Activated CD4-positive, alpha-beta T cell treated with anti-CD3 and anti-CD28 coated beads for 1 hour (primary cell): ENCODE measurements at regions not wholly inside any gene's neighbourhood (a gene's known extent, or its start where the extent isn't known, plus 50 kb on each side); places are given as distances from the start of the nearest gene placed in this dataset.
"Not testable (repeated sequence)": the region's sequence is repeated elsewhere in the genome, so short reads cannot be mapped to it uniquely, and the experiment has no call there.

Experiments
- DNase-seq: peaks from one replicate; pipeline ENCODE4 v3.0.0-alpha.2; 2020

DNA sequence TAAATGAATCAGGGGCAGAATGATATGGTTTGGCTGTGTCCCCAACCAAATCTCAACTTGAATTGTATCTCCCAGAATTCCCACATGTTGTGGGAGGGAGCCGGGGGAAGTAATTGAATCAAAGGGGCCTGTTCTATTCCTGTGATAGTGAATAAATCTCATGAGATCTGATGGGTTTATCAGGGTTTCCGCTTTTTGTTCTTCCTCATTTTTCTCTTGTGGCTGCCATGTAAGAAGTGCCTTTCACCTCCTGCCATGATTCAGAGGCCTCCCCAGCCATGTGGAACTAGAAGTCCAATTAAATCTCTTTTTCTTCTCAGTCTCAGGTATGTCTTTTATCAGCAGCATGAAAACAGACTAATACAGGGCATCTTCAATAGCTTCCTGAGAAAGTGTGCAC is 107.0 kb downstream of the OTUD1 start:
- DNase-seq: not testable (repeated sequence)

DNA sequence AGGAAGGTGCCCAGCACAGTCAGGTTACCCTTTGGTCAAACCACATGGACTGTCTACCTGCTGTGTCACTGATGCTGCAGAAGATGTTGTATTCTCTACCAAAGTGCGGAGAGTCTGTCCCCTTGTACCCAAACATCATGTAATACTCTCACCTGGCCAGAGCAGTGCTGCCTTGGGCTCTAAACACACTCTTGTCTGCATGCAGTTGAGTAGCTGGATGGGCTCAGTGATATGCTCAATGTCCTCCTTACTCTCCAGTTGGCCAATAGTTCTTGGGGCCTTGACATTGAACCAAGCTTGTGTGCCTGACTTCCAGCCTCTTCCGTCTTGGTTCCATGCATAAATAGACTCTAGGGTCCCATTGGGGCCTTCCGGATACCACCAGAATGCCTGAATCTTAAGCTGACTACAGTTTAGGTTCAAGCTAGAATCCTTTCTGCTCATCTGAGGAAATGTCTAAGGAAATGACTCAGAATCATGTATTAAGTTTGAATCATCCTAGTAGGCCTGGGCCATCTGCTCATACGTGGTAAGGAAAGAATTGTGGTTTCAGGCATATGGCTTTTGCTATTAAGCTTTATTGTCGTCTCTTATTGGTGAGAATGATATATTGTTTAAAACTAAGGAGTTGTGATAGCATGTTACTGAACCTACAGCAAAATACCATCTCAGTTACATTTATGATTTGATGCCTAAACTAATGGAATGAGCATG is 118.0 kb downstream of the OTUD1 start:
- DNase-seq: no peak

DNA sequence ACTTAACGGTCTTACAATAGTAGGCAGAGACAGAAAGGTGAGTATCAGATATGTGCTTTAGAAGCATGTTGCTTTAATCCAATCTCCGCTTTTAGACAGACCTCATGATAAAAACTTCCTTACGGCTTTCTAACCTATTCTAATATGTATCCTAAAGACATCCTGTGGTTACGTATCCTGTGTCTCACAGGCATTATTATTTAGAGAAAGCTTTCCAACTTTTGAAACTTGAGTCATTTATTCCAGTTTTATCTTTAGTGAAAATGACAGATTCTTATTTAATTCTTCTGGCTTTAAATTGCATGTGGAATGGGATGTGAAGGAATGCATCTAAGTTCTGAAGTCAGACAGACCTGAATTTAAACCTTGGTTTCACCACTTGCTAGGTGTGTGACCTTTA is 118.9 kb downstream of the OTUD1 start:
- no peak for DNase-seq

DNA sequence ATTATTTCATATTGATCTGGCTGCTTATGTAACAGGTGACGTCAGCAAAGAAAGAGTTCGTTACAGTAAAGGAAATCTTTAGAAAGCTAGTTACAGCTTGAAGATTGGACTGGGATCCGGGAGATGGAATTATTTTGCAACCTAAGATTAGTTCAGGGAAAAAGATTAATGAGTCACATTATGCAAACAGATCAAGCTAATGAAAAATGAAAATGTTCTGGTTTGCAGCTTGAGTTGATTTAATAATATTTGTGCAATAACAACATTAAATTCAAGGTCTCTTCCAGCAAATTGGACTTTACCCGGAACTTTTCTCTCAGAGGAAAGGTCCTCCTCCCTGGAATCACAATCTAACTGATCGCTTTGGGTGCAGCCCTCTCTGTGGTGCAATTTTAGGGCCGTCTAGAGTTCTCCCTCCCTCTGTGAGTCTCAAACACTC is 119.5 kb downstream of the OTUD1 start:
- no peak for DNase-seq

DNA sequence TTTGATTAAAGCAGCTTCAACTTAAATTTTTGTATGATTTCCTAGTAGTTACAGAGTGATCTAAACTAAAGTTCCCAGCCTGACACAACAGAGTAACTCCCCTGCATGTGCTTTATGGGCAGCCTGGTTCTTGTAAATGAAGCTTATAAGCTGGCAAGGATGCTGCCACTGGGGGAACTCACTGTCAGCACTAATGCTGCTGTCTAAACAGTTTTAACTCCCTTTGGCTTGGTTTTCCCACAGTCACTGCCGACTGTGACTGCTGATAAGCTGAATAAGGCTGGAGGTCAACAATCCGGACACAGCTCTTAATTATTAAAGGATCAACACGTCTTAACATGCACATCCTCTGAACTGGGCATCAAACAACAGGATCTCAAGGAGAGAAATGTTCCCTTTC is 130.1 kb downstream of the OTUD1 start:
- no peak for DNase-seq

DNA sequence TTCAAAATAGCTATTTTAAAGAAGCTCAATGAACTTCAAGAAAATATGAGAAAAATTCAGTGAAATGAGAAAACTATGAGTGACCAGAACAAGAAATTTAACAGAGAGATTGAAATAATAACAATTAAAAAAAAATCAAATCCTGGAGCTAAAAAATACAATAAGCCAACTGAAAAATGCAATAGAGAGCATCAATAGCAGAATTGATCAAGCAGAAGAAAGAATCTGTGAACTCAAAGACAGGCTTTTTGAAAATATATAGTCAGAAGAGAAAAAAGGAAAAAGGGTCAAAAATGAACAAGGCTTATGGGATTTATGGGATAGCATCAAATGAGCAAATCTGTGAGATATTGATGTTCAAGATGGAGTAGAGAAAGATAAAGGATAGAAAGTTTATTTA is 133.0 kb downstream of the OTUD1 start:
- no peak for DNase-seq

DNA sequence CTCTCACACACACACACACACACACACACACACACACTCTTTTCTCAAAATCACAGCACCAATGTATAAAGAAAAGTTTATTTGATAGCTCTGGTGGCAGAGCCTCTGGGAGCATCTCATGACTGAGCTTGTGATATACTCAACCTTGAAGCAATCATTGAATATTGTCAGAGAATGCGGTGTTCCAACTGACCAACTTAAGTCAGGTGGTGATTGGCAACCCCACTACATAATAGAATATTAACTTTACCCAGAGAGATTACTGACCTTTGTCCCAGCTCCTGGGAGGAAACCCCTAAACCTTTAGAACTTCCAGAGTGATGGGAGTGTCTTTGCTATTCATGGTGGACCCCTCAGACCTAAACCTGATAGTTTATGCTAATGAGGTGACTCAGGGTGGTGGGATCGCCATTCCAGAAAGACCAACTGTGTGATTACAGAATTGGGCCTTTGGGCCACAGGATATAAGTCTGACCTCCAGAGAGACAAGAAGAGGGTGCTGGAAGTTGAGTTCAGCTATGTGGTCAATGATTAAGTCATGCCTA is 143.1 kb downstream of the OTUD1 start:
- no peak for DNase-seq

DNA sequence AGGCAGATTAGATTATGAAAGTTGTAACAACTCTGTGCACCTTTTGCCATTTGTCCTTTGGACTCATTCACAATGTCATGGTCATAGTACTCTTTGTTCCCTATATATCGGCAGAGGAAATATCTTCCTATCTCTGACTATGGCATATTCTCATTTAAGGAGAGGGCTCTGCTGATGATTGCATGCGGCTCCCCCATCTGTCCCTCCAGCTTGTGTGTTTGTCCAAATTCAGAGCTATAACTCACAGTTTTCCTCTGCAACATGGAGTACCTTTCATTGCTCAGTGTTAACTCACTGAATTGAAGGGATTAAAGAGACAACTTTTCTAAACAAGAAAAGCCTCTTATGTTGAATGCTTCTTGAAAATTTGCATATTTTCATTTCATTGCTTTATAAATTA is 145.5 kb downstream of the OTUD1 start:
- no peak for DNase-seq

DNA sequence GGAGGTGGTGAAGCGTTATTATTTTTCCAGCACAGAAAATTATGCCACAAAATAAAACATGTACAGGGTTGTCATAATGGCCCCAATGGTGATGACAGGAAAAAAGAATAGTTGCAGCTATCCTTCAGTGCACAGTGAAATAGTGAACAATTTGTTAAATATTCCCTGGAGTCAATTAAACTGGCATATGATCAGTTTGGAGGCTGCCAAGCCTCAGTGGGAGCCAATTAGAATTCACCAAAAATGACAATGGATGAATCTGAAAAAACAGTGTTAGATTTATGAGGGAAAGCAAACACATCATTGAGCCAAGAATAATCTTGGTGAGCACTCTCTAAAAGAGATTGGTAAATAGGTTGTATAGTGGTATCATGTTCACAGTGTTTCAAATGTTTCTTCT is 146.3 kb downstream of the OTUD1 start:
- DNase-seq: no peak

DNA sequence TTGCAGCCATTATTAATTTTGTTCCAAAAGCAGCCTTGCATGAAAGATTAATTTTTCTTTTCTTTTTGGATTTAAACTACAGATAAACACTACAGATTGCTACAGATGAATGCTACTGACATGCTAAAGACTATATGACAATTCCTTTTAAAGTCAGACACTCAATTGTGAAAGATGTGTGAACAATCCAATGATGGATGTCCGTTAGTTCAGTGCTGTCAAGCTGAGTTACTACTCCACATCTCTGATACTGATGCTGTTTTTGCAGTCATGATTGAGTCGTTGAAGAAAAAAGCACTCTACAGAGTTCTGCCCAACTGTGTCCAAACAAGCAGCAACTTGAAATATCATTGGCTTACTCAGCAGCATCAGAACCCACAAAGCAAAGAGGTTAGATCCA is 146.8 kb downstream of the OTUD1 start:
- DNase-seq: no peak

DNA sequence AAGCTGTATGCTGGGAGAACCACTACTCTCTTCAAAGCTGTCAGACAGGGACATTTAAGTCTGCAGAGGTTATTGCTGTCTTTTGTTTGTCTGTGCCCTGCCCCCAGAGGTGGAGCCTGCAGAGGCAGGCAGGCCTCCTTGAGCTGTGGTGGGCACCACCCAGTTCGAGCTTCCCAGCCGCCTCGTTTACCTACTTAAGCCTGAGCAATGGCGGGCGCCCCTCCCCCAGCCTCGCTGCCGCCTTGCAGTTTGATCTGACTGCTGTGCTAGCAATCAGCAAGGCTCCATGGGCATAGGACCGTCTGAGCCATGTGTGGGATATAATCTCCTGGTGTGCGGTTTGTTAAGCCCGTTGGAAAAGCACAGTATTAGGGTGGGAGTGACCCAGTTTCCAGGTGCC is 156.4 kb downstream of the OTUD1 start:
- DNase-seq: not testable (repeated sequence)

DNA sequence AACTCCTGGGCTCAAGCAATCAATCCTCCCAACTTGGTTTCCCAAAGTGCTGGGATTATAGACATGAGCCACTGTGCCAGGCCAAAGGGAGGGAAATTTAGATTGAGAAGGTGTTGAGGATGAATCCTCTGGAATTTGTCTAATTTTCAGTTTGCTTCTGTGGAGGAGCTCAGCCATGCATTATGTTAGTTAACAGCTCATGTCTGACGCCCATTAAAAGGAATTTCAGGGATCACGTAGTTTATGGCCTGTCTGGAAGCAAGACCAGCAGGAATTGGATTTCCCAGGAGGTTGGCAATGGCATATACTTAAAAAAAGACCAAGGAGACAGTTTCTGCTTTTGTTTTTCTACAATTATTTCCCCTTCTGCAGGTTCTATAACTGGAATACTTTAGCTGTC is 165.7 kb downstream of the OTUD1 start:
- DNase-seq: no peak

DNA sequence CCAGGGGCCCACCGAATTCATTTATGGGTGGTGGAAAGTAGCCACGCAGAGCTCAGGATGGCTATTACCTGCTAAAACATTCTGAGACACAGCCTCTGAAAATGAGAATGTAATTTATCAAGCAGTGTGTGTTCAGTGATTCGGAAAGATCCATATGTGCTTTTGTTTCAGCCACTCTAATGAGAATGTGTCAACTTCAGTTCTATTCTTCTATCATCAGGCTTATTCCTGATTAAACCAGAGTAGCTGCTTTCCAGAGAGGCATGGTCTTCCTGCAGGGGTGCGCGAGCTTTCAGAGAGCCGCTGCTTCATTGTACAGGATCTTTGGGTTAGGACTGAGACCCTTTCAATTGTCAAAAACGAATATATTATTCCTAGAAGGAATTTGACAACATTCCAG is 167.6 kb downstream of the OTUD1 start:
- DNase-seq: no peak

DNA sequence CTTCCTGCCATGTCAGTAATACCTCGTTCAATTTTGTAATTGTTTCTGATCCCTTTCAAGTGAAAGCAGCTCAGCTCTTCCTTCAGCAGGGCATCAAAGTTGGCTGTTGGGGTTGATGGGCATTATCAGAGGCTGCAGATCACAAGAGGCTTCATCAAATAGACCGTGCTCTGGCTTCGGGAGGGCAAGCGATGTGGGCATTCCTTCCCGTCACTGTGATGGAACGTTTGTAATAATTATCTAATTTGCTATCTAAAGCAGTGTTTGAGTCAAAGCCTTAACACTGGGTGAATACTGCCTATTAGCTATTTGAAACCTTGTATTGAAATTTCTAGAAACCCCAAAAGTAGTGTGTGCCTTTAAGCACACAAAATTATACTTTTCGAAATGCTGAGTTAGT is 170.1 kb downstream of the OTUD1 start:
- no peak for DNase-seq

DNA sequence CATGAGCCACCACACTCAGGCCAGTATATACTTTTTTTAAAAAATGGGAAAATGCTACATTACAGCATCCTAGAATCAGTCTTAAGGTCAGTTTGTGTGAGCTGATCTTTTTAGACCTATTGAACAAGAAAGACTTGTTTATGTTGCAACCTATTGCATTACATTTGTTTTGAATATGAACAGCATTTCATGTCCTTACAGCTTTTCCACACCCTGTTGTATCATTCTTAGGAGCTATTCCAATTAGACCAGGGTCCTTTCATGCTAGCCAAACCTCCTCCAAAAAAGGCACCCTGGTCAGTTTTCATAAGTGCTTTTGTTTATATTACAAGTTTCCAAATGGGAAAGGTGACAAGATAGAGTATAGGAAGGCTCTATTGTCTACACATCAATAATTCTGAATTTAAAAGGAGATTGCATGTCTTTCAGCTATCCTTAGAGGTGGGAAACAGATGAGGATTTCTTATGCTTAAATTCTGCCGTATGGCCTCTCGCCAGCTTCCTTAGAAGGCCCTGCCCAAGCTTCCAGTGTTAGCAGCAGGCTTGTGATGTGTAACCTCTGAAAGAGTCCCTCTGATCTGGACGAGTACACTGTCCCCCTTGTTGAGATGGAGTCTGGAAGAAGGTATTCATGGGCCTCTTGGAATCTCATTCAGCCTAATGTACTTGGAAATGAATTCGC is 171.9 kb downstream of the OTUD1 start:
- DNase-seq: no peak

DNA sequence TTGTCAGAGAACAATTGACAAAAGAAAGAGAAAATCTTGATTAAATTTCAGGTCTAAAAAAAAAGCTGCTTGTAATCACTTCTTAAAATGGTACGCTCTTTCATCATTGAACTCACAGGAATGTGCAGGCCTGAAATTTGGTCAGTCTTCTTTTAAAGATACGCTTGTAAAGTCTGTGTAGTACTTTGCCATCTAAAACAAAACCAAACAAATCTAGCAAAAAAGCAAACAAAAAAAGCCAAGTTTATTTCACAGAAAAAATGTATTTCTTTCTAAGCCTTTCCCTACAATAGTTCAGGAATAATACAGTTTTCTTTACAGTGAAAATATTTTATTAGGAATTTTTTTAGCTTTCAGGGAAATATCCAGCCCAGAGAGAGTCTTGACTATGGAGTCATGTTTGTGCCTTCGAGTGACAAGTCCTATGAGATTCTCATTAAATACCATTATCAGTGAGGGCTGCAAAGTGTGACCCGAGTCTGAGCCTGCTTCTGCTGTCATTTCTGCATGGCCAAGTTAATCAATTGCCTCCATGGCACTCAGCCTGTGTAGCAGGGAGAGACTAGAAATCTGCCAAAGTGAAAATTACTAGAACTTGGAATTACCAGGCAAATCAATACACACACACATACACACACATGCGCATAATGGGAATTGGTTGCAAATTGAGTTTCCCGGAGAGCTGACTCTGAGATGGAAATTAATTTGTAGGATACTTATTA is 172.6 kb downstream of the OTUD1 start:
- no peak for DNase-seq

DNA sequence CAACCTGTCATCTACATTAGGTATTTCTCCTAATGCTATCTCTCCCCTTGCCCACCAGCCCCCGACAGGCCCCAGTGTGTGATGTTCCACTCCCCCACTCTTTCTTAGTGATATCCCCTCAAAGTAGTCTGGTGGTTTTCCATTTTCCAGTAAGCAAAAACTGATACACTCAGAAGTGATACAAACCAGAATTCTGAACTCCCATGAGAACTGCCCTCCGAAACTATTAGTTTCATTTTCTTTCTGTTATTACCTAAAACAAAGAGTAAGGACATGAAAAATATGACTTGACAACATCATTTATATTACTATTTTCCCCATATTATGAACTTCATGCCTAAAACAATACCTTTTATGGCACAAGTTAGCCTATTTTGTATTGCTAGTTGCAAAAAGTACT is 175.0 kb downstream of the OTUD1 start:
- DNase-seq: no peak

DNA sequence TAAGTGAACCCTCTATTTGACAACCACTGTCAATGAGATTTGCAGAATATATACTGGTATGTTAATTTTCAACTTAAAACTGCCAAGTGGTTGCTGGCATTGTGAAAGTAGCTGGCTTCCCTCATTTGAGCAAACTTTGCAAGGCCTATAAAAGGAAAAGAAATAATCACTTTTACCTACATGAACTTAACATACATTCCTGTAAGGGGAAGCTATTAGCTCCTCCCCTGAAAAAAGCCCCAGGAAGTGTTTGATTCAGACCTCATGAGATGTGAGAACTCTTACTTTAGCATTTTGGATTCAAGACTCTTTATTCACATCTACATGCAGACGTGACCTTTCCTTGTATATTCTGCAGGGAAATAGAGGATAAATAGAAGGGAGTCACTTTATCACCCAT is 175.6 kb downstream of the OTUD1 start:
- DNase-seq: no peak

DNA sequence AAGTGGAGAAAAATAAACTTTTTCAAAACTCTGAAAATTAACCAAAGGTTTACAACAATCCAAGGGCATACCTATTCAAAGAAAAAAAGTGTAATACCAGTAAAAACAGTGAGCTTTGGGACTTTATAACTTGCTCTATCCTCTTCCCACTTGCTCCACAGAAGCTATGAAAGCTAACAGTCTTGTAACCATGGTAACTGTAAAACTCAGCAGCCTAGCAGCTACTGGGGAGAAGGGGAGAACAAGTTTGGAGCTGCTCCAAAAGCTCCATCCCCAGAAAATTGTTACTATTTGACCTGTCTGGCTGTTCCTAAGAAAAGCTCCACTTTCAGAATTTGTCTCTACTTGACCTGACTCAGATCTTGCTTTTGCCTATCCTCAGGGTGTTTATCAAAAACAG is 191.5 kb downstream of the OTUD1 start:
- DNase-seq: no peak

DNA sequence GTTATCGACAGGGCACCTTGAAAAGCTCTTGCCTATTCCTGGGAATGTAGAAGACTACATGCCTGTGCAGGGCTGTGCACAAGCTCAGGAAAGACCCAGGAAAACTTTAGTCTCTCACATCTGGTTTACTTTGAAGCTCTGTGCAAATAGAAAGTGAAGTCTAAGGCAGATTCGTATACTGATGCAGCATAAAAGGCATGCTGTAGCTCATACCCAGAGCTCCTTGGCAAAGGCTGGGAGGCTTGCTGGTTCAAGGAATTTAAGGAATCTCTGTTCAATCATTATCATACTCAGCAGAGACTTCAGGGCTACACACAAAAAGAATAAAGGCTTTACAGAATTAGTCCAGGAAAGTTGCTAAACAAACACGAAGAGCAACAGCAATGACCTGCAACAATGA is 192.0 kb downstream of the OTUD1 start:
- DNase-seq: no peak

DNA sequence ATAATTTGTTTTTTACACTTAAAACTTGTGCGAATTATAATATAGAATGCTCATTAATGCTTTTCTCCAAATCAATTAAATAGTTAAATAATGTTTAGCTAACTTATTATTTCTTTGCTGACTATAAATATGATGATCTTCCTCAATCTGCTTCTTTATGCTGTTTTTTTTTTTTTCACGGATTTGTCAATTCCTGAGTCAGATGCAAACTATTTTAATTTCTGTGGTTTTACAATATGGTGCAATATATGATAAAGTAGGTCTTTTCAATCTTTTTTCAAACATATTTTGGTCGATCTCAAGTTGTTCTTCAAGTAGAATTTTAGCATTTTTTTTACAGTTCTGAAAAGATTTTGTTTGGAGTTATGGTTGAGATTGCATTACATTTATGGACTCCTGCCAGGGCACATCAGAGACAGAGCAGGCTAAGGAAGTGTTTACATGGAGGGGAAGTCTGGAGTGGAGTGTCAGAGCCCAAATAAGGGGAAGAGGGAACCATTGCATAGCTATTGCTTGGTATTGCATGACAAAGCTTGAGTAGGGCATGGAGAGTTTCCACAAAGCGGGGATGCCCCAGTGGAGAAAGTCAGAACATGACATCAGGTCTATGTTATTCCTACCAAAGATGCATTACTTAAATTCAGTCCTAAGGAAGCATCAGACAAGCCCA is 204.4 kb downstream of the OTUD1 start:
- DNase-seq: no peak

DNA sequence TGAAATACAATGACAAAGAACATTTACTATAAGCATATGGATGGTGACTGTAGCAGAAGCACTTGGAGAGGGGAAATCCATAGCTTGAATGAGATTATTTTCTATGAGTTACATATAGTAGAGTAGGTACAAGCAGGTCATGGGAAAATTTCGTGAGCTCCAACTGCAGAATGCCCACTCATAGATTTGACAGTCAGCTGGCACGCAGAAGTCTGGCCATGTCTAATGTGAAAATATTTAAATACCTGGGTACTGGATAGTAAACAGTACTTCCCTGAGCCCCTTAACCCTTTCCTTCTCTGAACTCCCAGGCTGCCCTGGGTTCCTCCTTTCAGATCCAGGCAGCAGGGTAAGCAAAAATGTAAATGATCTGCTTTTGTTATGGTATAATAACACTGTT is 209.7 kb downstream of the OTUD1 start:
- no peak for DNase-seq

DNA sequence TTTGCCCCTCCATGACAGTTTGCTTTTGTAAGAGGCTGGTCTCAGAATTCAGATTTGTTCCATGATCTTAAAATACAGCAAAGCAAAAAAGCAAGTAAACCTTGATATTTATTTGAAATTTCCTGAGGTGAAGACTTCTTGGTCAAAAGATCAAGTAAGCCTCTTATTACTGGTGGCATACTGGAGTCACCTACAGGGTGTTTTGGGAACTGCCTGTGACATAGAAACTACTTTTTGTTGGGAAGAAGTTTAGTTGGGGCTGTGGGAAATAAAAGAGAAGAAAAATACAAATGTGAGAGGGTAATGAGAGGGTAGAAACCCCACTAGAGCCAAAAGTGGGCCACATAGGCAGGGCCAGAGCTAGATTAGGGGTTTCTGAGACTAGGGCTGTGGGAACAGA is 217.9 kb downstream of the OTUD1 start:
- no peak for DNase-seq
